Breast epithelium (tissue), 4 donors: ENCODE measurements at regions not wholly inside any gene's neighbourhood (a gene's known extent, or its start where the extent isn't known, plus 50 kb on each side); places are given as distances from the start of the nearest gene placed in this dataset.

Experiments used
- DNase-seq, 2 donors: peaks; one replicate each; pipeline ENCODE4 v3.0.0-alpha.2; 2019; ENCODE audit warnings: low spot score in 2 of 2
- H3K27ac ChIP-seq, 2 donors: fragments of 200-600 bp; sonication (generic) in 1 of 2; one replicate each; pipeline ENCODE4 v1.5.1; 2016 to 2019; ENCODE audit warnings: mild to moderate bottlenecking in 1 of 2
- H3K27me3 ChIP-seq, 2 donors: fragments of 200-600 bp; sonication (generic) in 1 of 2; one replicate each; pipeline versions ENCODE4 v1.5.1 to v1.6.0; 2017 to 2019; ENCODE audit warnings: control low read depth in 1 of 2, mild to moderate bottlenecking in 1 of 2
- H3K36me3 ChIP-seq: fragments of 200-600 bp; one replicate; pipeline ENCODE4 v1.5.1; 2019
- H3K4me1 ChIP-seq, 2 donors: fragments of 200-600 bp; sonication (generic); one replicate each; pipeline ENCODE4 v1.5.1; 2016 to 2019; ENCODE audit warnings: control low read depth in 1 of 2
- H3K4me3 ChIP-seq, 3 donors: fragments of 200-600 bp; sonication (generic); 1 replicate in 2 of 3; 2 replicates in 1 of 3; pipeline ENCODE4 v1.5.1; 2016 to 2019; ENCODE audit warnings: mild to moderate bottlenecking in 3 of 3, moderate library complexity in 2 of 3
- H3K9me3 ChIP-seq, 2 donors: fragments of 200-600 bp; sonication (generic) in 1 of 2; one replicate each; pipeline ENCODE4 v1.5.1; 2016 to 2019; ENCODE audit warnings: control low read depth in 1 of 2
- CTCF ChIP-seq, 3 donors: fragments of 450-650 bp; IDR thresholded peaks; one replicate each; pipeline ENCODE4 v1.5.1; 2016 to 2017; ENCODE audit warnings: antibody characterized with exemption in 3 of 3, mild to moderate bottlenecking in 3 of 3, moderate library complexity in 3 of 3
- POLR2A ChIP-seq: fragments of 450-650 bp; IDR thresholded peaks from one replicate; pipeline ENCODE4 v1.6.1; 2016; ENCODE audit warnings: antibody characterized with exemption, mild to moderate bottlenecking, moderate library complexity
- POLR2AphosphoS5 ChIP-seq, 3 donors: sonication (generic); formaldehyde crosslinking; IDR thresholded peaks; one replicate each; pipeline ENCODE4 v1.6.1; 2017; ENCODE audit warnings: antibody characterized with exemption in 3 of 3
- intact Hi-C: fragments of 100-400 bp; cut with DNase I; formaldehyde crosslinking; loops from one replicate; pipeline ENCODE4 v1.15.1; 2023; ENCODE audit warnings: low total_unique reads

- H3K4me3 ChIP-seq, result no peak overlapping the region
- no peak for DNase-seq
- no peak for TF ChIP-seq CTCF (IDR thresholded peaks at IDR 0.05)
- no peak for TF ChIP-seq POLR2A
- no peak for TF ChIP-seq POLR2AphosphoS5 (IDR thresholded peaks at IDR 0.05)
- intact Hi-C loops, result loop anchor here (10.0 kb wide), 1 partner anchor 260 kb away; no protein-coding TSS in a partner anchor
- H3K27ac ChIP-seq, result no peak overlapping the region
- no peaks in the 10 kb centered on the region for H3K27me3 ChIP-seq
- H3K4me1 ChIP-seq, result peaks cover 0 to 6% of the 10 kb centered on the region in 2 donors
- H3K36me3 ChIP-seq, result no peaks in the 10 kb centered on the region
- H3K9me3 ChIP-seq, result no peaks in the 10 kb centered on the region
These were observed 227.3 kb upstream of the MMADHC start for GRCh38 chr2:149814901-149815300.

- Histone ChIP-seq H3K27me3 (no peaks in the 10 kb centered on the region), H3K4me1 (peaks cover 0 to 6% of the 10 kb centered on the region in 2 donors), H3K9me3 (no peaks in the 10 kb centered on the region), H3K27ac (no peak overlapping the region), H3K36me3 (no peaks in the 10 kb centered on the region), H3K4me3 (no peak overlapping the region)
- DNase-seq, result no peak
- intact Hi-C loops, result loop anchor here (10.0 kb wide), 1 partner anchor 261 kb away; no protein-coding TSS in a partner anchor
- no peak for TF ChIP-seq CTCF (IDR thresholded peaks at IDR 0.05)
- no peak for TF ChIP-seq POLR2A
- TF ChIP-seq POLR2AphosphoS5 (IDR thresholded peaks at IDR 0.05), result no peak
These were observed 226.5 kb upstream of the MMADHC start for GRCh38 chr2:149814049-149814448.

GRCh38 chr2:149808556-149808955, 221.0 kb upstream of the MMADHC start:
- Histone ChIP-seq H3K4me3 (no peak overlapping the region), H3K9me3 (no peaks in the 10 kb centered on the region), H3K27me3 (no peaks in the 10 kb centered on the region), H3K27ac (no peak overlapping the region), H3K4me1 (no peaks in the 10 kb centered on the region), H3K36me3 (no peaks in the 10 kb centered on the region)
- no peak for DNase-seq
- intact Hi-C loops, result no loop called here
- TF ChIP-seq POLR2A (no peak), CTCF (IDR thresholded peaks at IDR 0.05) (no peak), POLR2AphosphoS5 (IDR thresholded peaks at IDR 0.05) (no peak)

GRCh38 chr2:149806651-149807050, 219.1 kb upstream of the MMADHC start:
- Histone ChIP-seq H3K4me1 (no peaks in the 10 kb centered on the region), H3K36me3 (no peaks in the 10 kb centered on the region), H3K27me3 (no peaks in the 10 kb centered on the region), H3K9me3 (no peaks in the 10 kb centered on the region), H3K4me3 (no peak overlapping the region), H3K27ac (no peak overlapping the region)
- intact Hi-C loops, result no loop called here
- no peak for DNase-seq
- TF ChIP-seq POLR2AphosphoS5 (IDR thresholded peaks at IDR 0.05), result no peak
- no peak for TF ChIP-seq CTCF (IDR thresholded peaks at IDR 0.05)
- TF ChIP-seq POLR2A, result no peak

- no peak for DNase-seq
- TF ChIP-seq CTCF (IDR thresholded peaks at IDR 0.05) (no peak), POLR2AphosphoS5 (IDR thresholded peaks at IDR 0.05) (no peak), POLR2A (no peak)
- intact Hi-C loops, result no loop called here
- no peaks in the 10 kb centered on the region for H3K9me3 ChIP-seq
- no peaks in the 10 kb centered on the region for H3K36me3 ChIP-seq
- no peaks in the 10 kb centered on the region for H3K4me1 ChIP-seq
- H3K4me3 ChIP-seq, result no peak overlapping the region
- no peaks in the 10 kb centered on the region for H3K27me3 ChIP-seq
- no peak overlapping the region for H3K27ac ChIP-seq
These were observed 213.3 kb upstream of the MMADHC start for GRCh38 chr2:149800624-149801542.
